Activated CD8-positive, alpha-beta memory T cell treated with anti-CD3 and anti-CD28 coated beads, Interleukin-2, amount 50 U/mL, for 48 hours (primary cell): ENCODE measurements at regions not wholly inside any gene's neighbourhood (a gene's known extent, or its start where the extent isn't known, plus 50 kb on each side); places are given as distances from the start of the nearest gene placed in this dataset.
"Not testable (repeated sequence)": the region's sequence is repeated elsewhere in the genome, so short reads cannot be mapped to it uniquely, and the experiment has no call there.

Experiments used
- DNase-seq: peaks from one replicate; pipeline ENCODE4 v3.0.0-alpha.2; 2020

- DNase-seq = no peak
Observed at GRCh38 chr20:43363506-43363905, 94.2 kb upstream of the SRSF6 start.

- DNase-seq = no peak
Observed at GRCh38 chr20:43361526-43361925, 96.2 kb upstream of the SRSF6 start.

- DNase-seq = no peak
Observed at GRCh38 chr20:43360016-43360415, 97.7 kb upstream of the SRSF6 start.

DNA sequence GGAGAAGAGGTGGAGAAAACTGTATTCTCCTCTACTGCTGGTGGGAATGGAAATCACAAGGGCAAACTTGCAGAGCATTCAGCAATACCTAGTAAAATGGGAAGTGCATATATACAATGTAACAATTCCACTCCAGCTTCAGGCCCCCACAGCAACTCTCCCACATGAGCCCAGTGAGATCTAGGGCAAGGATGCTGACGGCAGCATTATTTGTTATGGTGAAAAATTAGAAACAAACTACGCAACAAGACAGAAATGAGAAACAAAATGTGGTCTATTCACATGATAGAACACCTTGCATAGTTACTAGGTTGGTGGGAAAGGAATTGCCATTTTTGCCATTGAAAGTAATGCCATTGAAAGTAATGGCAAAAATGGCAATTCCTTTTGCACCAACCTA, 98.9 kb upstream of the SRSF6 start:
- DNase-seq = no peak

- no peak for DNase-seq
Observed at GRCh38 chr20:43357352-43357751, 100.3 kb upstream of the SRSF6 start.

DNA sequence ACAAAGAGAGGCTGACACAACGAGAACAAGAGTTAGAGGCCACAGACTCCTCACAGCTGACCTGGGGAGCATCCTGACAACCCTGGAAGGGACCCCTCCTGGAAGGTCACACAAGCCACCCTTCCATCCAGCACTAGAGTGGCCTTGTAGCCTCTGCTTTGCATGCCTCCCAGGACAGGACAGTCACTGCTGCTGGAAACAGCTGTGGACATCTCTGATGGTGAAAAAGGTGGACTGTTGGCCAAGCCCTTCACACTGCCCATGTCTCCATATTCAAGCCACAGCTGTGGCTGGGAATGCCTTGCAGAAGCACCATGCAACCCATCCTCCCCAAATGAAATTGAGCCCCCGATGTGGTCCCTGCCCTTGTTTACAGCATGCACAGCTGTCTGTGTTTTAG, 102.1 kb upstream of the SRSF6 start:
- DNase-seq = no peak

GRCh38 chr20:43352996-43353395, 104.7 kb upstream of the SRSF6 start:
- DNase-seq = no peak

- DNase-seq = not testable (repeated sequence)
Observed at GRCh38 chr20:43350694-43351093, 107.0 kb upstream of the SRSF6 start.

GRCh38 chr20:43349841-43350240, 107.9 kb upstream of the SRSF6 start:
- no peak for DNase-seq

DNA sequence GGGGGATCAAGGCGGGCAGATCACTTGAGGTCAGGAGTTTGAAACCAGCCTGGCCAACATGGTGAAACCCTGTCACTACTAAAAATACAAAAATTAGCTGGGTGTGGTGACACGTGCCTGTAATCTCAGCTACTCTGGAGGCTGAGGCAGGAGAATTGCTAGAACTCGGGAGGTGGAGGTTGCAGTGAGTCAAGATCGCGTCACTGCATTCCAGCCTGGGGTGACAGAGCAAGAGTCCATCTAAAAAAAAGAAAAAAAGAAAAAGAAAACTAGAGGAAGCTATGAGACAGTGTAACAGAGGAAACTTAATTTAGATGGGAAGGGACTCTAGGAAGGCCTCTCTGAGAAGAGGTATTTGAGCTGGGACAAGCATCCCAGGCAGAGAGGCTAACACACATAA, 109.9 kb upstream of the SRSF6 start:
- DNase-seq = not testable (repeated sequence)

- DNase-seq = no peak
Observed at GRCh38 chr20:43345676-43346075, 112.0 kb upstream of the SRSF6 start.

DNA sequence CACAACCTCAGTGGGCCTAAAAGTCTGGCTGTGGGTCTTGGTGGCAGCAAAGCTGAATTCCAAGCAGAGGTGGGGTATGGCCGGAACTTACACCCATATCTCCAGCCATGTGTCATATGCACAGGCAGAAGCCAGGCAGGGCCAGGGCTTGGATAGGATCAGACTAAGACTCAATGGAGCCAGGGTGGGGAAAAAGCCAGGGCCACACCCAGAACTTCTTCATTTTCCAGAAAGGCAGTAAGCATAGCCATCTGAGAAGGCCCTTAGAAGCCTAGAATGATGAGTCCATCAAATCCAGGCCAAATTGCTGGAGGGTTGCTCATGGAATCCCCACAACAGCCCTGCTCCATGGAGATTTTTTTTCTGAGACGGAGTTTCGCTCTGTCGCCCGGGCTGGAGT, 116.2 kb upstream of the SRSF6 start:
- DNase-seq = no peak

DNA sequence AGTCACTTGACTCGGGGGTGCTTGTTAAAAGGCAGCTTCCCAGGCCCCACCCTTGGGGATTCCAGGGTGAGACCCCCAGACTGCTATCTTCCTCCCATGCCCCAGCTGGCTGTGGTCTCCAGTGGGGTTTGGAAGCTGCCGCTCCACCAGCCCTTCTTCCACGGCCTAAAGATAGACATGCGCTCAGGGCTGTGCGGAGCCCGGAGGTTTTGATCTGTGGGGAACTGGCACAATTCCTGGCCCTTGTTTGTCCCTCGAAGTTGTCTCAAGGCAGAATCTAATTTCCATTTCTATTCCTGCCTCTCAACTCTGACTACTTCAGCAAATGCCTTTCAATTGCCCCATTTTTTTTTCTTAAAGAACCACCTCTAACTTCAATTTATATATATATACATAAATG, 120.7 kb upstream of the SRSF6 start:
- DNase-seq = no peak

GRCh38 chr20:43334080-43334479, 123.6 kb upstream of the SRSF6 start:
- DNase-seq = no peak

DNA sequence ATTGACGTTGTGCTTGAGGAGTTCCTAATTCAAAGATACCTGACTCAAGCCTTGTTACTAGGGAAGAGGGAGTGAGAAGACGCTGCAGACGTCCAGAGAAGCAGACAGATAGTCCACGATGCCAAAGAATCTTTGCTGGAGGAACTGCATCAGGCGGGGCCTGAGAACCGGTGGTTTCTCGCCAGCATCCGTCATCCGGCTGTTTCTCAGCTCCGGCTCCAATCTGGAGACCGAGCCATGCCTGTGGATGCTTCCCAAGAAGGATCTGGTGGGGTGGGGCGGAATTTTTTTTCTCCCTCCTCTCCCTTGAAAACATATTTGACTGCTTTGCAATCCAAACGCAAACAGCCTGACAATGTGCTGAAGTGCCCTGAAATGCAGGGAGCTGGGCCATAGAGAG, 125.8 kb upstream of the SRSF6 start:
- DNase-seq = no peak

- DNase-seq = no peak
Observed at GRCh38 chr20:43328697-43329096, 129.0 kb upstream of the SRSF6 start.

DNA sequence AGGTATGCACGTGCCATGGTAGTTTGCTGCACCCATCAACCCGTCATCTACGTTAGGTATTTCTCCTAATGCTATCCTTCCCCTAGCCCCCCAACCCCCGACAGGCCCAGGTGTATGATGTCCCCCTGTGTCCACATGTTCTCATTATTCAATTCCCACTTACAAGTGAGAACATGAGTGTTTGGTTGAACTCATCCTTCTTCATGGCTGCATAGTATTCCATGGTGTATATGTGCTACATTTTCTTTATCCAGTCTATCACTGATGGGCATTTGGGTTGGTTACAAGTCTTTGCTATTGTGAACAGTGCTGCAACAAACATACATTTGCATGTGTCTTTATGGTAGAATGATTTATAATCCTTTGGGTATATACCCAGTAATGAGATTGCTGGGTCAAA, 130.5 kb upstream of the SRSF6 start:
- DNase-seq = not testable (repeated sequence)

- no peak for DNase-seq
Observed at GRCh38 chr20:43325926-43326325, 131.8 kb upstream of the SRSF6 start.

DNA sequence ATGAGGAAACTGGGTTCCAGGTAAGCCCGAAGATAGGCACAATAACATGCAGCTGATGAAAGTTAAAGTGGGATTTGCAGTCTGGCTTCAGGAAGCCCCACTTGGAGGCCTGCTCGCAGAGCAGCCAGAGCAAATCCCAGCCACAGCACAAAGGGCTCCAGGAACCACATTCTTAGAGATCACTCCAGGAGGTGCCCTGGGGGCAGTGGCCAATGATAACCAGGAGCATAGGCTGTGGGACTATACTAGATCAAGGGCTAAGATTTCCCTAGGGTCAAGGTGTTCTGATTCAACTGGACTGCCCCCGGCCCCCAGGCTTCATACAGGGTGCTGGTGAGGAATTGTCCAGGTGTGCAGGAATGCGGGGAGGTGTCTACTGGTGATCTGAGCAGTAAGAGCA, 133.9 kb upstream of the PTPRT start:
- no peak for DNase-seq

- no peak for DNase-seq
Observed at GRCh38 chr20:43322851-43323250, 133.1 kb upstream of the PTPRT start.

DNA sequence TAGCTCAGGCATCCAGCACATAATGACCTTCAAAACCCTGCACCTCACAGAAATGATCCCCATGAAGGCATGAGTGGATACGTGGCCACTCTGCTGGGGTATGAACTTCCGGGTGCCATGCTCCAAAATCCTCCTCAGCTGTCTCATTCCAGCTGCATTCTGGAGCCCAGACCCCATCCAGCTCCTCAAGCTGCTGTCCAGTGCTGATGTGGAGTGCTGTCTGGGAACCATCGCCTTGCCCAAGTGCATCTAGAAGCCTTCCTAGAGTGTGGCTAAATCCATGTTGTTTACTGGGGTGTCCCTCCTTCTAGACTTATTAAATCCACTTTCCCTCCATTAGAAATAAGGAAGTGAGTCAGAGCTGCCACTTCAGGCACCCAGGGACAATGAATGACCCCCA, 130.8 kb upstream of the PTPRT start:
- no peak for DNase-seq

GRCh38 chr20:43318755-43319297, 129.1 kb upstream of the PTPRT start:
- no peak for DNase-seq

- DNase-seq = no peak
Observed at GRCh38 chr20:43316271-43316670, 126.6 kb upstream of the PTPRT start.

- no peak for DNase-seq
Observed at GRCh38 chr20:43309266-43309665, 119.6 kb upstream of the PTPRT start.

GRCh38 chr20:43306837-43307236, 117.1 kb upstream of the PTPRT start:
- DNase-seq = no peak

- no peak for DNase-seq
Observed at GRCh38 chr20:43305749-43306148, 116.0 kb upstream of the PTPRT start.
